ENCODE measurements at regions not wholly inside any gene's neighbourhood (a gene's known extent, or its start where the extent isn't known, plus 50 kb on each side); places are given as distances from the start of the nearest gene placed in this dataset.

DNA sequence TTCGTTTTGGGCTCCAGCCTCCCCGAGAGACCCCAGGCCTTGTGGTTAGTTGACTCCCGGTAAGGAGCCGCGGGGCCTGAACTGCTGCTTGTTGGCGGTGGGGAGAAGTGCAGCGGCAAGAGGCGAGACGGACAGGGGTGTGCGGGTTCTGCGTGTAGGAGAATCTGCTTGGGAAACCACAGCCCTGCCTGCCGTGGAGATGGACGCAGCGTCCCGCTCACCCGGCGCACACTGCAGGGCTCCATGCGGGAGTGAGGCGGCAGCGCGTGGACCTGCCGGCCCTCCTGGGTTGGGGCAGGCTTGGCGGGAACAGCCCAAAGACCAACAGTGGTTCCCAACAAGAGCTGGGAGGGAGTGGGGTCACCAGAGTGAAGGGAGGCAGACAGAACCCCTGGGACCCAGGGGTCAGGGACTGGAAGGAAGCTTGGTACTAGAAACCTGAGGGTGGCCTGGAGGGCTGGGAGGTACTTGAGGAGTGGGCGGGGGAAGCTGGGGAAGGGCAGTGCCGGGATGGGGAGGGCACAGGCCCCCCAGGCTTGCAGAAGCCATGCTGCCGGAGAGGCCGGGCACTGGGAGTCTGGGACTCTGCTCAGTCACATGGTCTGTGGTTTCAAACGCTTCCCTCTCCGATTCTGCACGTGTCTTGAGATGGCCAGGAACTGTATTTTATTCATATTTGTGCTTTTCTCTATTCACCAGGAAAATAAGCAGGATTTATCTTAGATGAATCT is 70.8 kb downstream of the RGS12 start:
- no peak for DNase-seq (ENCODE audit: low spot score)
- intact Hi-C loops (cut with DNase I) = no loop called here

DNA sequence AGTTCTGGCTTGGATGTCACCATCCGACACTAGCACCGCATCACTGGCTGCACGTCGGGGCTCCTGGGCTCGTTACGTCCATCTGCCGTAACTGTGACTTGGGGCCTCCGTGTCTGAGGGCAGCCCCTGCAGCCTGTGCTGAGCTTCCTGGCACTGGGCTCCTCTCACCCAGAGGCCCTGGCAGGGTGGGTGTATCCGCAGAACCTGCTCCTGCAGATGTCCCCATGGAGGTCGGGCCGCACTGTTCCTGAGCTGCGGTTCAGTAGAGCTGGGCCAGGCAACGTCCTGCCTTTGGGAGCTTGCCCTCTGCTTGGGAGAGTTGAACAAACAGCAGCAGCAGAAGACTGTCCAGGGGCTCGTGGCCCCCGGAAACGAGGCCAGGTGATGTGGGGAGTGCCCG is 71.4 kb downstream of the RGS12 start:
- DNase-seq (ENCODE audit: low spot score) = no peak
- intact Hi-C loops (cut with DNase I) = no loop called here

DNA sequence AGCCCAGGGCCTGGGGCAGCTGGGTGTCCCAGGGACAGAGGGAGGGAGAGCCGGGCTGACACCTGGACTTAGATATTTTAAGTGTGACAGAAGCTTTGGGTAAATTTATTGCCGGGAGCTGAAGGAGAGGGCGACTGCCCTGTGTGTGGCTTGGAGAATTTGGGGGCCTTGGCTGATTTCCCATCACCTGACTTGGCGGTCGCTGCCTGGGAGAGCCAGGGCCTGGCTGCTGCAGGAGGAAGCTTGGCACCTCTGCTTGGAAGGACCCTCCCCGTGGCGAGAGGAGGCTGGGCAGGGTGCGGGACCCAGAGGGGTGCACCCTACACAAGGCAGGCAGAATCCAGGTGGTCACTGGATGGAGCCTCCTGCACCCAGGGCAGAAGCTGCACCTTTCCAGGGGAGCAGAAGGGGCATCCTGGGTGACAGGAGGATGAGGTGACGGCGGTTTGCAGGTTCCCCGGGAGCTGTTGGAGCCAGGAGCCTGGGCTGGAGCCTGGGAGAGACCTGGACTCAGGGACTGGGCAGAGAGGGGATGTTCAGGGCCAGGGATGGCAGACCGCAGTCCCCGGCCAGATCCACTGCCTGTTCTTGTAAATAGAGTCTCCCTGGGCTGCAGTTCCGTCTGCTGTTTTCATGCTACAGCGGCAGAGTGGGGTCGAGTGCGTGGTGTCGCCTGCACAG is 72.0 kb downstream of the RGS12 start:
- intact Hi-C loops (cut with DNase I) = no loop called here
- DNase-seq (ENCODE audit: low spot score) = no peak

DNA sequence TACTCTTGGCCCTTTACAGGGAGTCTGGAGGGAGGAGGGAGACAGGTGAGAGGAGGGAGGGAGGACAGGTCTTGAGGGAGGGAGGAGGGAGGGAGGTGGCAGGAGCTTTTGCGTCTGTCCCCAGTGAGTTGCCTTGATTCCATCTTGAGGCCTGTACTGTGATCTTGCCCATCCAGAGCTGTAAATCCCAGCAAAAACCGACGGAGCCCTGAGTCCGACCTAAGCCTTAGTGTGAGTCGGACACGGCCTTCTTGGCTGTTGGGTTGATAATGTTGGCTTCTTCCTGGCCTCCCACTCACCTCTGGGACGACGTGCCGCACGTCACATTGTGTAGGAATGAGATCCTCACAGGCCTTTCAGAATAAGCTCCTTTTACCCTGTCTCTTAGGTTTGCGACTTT is 72.5 kb downstream of the RGS12 start:
- intact Hi-C loops (cut with DNase I) = no loop called here
- DNase-seq (ENCODE audit: low spot score) = no peak

DNA sequence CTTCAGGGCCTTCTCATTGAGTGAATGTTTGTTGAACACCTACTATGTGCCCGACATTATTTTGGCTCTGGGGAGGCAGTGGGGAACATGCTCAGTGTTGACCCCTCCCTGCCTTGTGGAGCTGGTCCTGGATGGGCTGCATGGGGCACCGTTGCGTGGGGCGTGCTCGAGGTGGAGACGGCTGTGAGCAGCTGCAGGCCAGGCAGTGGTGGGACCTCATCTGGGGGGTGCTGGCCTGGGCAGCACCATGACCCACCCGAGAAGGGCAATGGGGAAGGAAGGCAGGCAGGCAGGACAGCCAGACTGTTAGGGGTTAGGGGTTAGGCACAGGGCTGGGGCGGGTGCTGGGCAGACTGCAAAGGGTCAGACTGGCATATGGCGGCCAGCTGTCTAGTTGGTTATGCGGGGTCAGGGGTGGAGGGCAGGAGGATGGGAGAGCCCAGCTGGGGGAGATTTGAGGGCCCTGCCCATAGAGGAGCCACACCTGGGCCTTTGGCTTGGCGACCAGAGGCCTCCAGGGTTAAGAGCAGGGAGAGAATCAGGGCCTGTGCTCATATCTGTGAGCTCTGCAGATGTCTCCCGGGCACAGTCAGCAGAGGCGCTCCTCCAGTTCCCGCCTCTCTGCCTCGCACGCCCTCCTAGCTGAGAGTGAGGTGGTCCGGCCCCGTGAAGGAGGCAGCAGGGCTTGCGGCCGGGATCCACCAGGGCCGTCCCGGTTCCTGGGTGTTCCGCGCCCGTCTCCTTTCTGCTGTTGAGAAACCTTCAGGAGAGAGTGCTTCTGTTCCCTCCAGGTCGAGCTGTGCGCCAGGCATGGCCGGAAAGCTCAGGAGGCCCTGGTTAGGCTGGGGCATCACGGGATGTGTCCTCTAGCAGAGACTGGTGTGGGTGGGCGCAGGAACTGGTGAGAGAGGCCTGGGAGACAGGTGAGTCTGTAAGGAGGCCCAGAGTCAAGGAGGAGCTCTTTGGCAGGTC is 73.3 kb downstream of the RGS12 start:
- intact Hi-C loops (cut with DNase I) = no loop called here
- no peak for DNase-seq (ENCODE audit: low spot score)

DNA sequence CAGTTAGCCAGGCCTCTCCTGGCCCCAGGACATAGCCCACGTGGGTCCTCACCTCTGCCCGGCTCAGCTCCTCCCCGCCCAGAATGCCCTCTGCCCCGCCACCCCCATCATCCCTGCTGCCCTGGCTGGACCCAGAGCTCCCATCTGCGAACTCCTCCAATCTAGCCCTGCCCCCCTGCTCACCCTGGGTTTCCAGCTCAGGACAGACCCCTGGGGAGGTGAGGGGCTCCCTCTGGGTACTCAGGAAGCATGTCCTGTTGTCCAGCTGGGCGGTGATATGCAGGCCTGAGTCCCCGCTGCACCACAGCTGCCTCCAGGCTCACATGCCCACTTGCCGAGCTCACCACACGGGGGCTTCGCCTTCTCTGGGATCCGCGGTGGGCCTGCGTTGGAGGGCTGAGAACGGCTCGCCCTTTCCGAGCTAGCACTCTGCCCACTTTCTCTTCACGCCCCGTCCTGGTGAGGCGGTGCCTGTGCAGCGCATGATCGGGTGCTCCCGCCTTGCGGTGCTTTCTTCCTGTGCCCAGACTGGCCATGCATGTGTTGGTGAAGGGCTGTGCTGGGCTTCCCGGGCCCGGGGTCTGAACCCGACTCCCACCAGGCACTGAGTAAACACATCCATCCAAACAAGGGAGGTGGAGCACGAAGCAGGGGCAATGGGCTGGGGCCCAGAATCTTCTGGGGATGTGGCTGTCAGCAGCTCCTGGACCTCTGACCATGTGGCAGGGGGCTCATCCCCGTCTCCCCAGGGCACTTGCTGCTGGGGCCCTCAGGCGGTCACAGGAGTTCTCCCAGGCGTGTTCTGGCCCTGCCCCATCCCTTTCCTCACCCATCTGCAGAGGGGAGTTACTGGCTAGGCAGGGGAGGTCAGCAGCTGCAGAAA is 74.3 kb downstream of the RGS12 start:
- DNase-seq (ENCODE audit: low spot score) = no peak
- intact Hi-C loops (cut with DNase I) = no loop called here

DNA sequence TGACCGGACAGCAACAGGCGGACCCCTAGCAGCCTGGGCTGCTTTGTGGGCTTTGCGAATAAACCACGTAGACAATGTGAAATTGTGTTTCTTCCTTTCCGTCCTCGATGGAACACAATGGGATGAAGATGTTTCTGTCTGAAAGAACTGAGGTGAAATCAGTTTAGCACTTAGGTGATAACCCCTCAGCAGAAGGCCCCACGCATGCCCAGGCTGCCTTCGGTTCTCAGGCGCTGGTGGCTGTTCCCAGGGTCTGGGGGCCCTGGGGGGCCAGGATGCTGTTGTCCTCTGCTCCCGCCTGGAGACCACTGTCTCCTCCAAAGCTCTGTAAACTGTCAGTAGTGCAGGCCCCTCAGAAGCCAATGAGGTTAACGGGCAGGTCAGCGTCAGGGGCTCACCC is 73.9 kb upstream of the HGFAC start:
- no peak for DNase-seq (ENCODE audit: low spot score)
- intact Hi-C loops (cut with DNase I) = no loop called here

DNA sequence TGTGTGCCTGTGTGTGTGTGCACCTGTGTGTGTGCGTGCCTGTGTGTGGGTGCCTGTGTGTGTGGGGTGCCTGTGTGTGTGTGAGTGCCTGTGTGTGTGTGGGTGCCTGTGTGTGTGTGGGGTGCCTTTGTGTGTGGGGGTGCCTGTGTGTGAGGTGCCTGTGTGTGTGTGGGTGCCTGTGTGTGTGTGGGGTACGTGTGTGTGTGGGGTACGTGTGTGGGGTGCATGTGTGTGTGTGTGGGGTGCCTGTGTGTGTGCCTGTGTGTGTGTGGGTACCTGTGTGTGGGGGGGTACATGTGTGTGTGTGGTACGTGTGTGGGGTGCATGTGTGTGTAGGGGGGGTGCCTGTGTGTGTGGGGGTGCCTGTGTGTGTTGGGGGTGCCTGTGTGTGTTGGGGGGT is 73.4 kb upstream of the HGFAC start:
- no peak for DNase-seq (ENCODE audit: low spot score)
- intact Hi-C loops (cut with DNase I) = no loop called here

DNA sequence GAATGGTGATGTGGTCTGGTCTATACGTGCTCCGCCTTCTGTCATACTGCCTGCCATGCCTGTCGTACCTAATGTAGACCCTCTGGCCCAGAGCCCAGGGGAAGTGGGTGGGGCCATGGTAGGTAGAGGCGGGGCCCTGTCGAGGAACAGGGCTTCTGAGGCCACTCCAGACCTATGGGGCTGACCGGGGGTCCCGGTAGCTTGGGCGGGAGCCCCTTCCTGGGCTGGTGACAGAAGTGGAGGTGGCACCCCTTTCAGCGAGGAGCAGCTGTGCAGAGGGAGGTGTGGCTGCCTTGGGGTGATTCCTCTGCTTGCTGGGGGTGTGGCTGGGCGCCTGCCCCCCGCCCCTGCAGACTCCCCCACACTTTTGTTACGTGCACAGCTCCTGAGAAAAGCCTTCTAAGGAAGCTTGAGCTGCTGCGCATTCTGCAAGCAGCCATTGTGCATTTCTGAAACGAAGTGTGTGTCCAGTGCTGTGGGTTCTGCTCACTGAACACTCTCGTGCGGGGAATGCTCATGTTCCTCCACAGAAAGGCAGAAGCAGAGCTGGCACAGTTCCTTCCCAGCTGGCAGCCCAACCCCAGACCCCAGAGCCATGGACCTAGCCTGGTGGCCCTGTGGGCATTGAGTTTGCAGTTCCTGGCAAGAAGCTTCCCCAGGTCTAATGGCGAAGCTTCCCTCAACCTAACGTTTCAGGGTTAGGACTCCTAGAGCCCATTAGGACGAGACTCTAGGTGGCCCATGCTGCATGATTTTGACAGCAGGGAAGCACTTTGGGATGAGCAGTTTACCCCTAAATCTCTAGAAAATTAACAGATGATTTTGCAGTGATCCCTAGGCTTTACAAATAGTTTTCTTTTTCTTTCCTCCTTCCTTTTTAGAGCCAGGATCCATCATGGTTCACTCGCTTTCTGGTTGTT is 72.7 kb upstream of the HGFAC start:
- DNase-seq (ENCODE audit: low spot score) = no peak
- intact Hi-C loops (cut with DNase I) = no loop called here

DNA sequence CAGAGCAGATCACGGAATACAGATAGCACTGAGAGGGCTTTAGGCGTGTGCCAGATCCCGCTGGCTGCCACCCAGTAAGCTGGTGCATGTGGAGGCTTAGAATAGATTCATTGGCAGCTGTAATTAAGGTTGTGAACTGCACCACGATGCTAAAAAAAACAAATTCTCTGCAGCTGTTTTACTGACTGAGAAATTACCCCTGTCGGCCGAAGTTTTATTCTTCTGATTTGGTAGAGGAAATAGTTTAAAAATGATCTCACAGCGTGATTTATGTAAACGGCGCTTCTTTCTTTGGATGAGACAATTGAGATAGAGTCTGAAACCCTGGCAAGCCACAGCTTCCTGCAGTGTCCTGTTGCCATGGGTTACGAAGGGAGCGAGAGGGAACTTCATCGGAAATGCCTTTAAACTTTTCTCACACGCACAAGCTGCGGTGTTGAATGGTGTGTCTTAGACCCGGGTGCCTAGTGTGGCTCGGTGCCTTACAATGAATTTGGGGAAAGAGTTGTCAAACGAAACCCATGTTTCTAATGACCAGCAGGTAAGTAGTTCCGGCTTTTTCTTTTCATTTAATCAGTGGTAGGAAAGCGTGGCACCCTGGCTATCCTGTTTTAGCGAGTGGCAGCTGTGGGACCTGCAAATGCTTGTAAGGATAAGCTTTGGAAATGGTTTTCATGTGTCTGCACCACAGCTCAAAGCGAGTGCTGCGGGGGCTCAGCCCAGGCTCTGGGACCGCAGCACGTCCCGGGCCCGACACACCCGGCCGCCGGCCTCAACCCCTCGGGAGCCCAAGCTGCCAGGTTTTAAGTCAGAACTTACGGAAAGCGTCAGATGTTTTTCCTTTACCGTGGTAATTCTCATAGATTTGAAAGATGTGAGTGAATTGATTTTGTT is 71.7 kb upstream of the HGFAC start:
- DNase-seq (ENCODE audit: low spot score) = no peak
- intact Hi-C loops (cut with DNase I) = no loop called here

DNA sequence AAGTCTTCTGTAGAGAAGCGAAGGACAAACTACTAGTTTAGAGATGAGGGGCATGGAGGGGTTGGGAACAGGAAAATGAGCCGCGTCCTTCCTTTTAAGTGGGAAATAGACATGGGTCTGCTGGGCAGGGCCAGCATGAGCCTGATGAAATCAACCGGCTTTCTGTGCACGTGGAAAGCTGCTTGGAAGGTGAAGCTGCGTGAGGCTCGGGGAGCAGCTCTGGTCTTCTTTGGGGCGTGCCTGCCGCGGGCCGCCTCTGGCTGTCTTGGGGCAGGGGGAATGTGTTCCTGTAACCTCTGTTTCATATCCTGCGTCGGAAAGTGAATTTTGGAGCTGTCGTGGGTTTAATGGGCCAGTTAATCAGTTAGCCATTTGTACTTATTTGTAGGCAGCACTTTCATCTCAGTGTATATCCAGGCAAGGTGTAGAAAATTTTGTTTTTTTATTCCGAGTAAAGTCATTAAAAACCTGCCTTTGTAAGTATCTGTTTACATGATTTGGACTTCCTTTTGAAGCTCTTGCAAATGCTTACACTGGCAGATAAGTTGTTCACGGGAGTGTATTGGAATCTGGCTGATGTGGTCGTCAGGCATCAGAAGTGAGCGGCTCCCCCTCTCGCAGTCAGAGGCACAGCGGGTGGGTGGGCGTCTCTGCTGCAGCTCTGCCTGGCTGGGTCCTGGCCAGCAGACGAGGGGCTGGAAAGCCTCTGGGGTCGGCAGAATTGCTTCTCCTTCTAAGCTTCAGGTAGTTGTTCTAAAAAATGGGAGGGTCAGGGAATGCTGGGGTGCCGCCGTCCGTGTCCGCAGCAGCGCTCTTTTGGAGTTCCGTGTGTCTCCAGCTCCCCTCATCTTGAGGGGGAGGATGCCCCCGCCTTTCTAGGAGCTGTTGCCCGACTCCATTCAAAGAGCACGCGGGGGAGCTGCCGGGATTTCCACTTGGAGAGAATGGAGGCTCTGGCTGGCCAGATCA is 70.5 kb upstream of the HGFAC start:
- intact Hi-C loops (cut with DNase I) = no loop called here
- no peak for DNase-seq (ENCODE audit: low spot score)

DNA sequence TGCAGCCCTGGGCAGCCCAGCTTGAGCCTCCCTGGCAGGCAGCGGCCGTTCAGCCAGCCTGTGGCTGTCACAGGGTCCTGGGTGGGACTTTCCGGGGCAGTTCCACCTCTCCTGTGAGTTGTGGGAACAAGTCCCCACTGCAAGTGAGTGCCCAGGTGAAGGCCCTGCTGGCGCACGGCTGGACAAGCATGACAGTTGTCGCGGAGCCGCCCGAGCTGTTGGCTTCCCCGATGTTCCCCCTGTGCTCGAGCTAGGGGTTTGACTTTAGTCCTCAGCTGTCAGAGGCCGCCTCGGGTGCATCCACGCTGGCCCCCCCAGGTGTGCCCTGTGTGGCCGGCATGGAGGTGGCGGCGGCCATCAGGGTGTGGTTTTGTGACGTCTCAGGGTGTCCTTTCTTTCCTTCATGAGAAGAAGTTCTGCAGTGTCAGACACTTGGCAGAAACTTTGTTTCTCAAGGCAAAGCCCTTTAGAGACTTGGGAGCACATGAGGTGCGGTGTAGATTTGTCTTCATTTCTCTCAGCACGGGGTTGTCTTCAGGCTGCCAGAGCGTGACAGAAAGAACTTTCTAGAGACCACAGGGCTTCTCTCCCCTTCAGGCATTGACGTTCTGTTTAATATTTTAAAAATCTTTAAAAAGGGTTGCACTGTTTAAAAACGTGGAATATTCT is 69.4 kb upstream of the HGFAC start:
- intact Hi-C loops (cut with DNase I) = no loop called here
- DNase-seq (ENCODE audit: low spot score) = no peak

DNA sequence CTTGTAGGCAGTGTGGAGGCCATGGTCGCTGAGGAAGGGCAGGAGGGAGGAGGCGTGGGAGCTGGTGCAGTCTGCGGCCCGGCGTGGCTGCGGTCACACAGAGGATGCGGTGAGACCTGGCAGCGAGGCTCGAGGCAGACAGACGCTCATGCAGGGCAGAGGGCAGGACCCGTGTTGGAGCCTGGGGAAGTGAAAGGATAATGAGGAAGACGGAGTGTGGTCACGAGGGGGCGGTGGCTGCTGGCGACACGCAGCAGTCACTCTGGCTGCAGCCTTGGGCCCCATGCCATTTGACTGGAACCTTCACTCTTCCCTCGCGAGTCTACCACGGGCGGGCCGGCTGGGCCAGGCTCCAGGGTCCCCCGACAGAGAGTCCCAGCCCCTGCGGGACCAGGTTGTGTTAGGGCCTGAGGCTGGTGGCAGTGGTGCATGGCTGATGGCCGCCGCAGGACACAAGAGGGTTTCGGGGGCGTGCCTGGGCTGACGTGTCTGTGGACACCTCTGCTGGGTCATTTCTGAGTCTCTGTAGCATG is 68.8 kb upstream of the HGFAC start:
- DNase-seq (ENCODE audit: low spot score) = peak; percentile 92
- intact Hi-C loops (cut with DNase I) = no loop called here

DNA sequence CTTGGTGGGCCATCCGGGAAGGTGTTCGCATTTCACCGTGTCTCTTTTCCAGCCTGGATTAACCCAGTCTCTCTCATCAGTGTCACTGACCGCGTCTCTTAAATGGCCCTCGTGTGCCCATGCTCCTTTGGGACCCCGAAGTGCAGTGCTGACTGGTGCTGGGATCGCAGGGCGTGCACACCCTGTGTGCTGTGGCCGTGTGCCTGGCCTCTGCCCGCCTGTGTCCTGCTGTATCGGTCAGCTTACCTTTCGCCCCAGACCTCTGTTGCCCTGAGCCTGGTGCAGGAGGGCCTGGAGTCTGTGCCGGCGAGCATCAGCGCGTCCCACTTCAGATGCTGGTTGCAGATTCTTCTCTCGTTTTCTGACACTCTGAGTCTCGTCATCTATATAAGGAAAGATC is 68.3 kb upstream of the HGFAC start:
- intact Hi-C loops (cut with DNase I) = no loop called here
- DNase-seq (ENCODE audit: low spot score) = no peak

DNA sequence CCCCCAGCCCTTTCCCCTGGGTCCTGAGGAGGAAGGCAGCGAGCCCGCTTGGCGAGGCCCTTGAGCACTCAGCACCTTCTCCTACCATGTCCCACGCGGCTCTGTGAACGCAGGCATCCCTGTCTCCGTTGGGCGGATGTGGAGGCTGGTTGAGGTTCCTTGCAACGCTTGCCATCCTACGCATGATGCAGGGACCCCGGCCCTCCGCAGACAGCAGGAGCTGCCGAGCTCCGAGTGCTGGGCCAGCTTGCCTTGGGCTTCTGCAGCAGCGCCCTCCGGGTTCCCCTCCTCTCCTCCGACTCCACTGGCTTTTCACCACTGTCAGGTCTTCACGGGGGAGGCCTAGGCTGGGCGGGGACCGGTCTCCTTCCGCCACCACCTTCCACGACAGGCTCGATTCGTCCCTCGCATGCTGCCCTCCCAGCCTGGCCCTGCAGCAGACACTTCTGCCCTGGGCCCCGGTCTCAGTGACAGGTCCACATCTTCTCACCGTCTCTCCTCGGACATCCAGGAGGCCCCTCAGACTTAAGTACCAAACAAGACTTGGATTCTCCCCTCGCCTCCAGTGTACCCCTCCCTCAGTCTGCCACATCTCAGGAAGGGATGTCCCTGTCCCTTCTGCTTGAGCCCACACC is 67.6 kb upstream of the HGFAC start:
- DNase-seq (ENCODE audit: low spot score) = no peak
- intact Hi-C loops (cut with DNase I) = loop anchor here in 1 of 2 donors (2.0 kb wide), 1 partner anchor 537 kb away; no protein-coding TSS in a partner anchor

All from posterior vena cava (tissue), 2 donors.